ENCODE measurements at regions not wholly inside any gene's neighbourhood (a gene's known extent, or its start where the extent isn't known, plus 50 kb on each side); places are given as distances from the start of the nearest gene placed in this dataset.

DNA sequence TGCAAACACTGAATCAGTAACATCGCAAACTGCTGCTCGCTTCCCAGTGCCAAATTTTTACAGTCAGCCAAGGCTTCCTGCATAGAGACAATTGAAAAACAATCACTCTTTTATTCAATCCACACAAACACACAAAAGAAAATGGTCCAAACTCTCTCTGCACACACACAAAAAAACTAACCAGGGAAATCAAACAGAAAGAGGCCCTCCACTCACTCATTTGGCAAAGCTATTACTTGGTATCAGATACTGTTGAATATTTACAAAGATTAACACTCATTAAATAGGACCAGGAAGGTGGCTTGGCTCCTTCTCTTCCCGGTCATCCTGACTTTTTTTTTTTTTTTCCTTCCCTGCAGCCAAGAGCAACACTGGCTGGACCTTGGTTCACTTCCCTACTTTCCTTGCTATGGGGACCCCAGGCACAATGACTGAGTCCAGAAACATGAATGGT is 62.4 kb upstream of the SPATA12 start (continued):
- no peak for TF ChIP-seq FOXK1 (CRISPR knock-in tag; IDR thresholded peaks at IDR 0.05)
- TF ChIP-seq ZNF281 (CRISPR knock-in tag; IDR thresholded peaks at IDR 0.05) = no peak
- no peak for TF ChIP-seq MLX (CRISPR knock-in tag; IDR thresholded peaks at IDR 0.05)
- TF ChIP-seq MXD4 (CRISPR knock-in tag; IDR thresholded peaks at IDR 0.05; ENCODE audit: borderline replicate concordance) = no peak

GRCh38 chr3:56997675-56998074 is 62.8 kb upstream of the SPATA12 start:
- TF ChIP-seq FOXK1 (CRISPR knock-in tag; IDR thresholded peaks at IDR 0.05) = no peak
- TF ChIP-seq TP53 (CRISPR knock-in tag; IDR thresholded peaks at IDR 0.05) = no peak
- TF ChIP-seq PREB (CRISPR knock-in tag; IDR thresholded peaks at IDR 0.05; ENCODE audit: borderline replicate concordance) = no peak
- no peak for TF ChIP-seq SOX15 (CRISPR knock-in tag; IDR thresholded peaks at IDR 0.05)
- TF ChIP-seq ZNF317 (CRISPR knock-in tag; IDR thresholded peaks at IDR 0.05; ENCODE audit: borderline replicate concordance, low read depth) = no peak
- TF ChIP-seq TCF7 (CRISPR knock-in tag; IDR thresholded peaks at IDR 0.05; ENCODE audit: low read depth) = no peak
- no peak for TF ChIP-seq CREB1 (CRISPR knock-in tag; IDR thresholded peaks at IDR 0.05)
- TF ChIP-seq MYBL2 (CRISPR knock-in tag; IDR thresholded peaks at IDR 0.05) = no peak
- TF ChIP-seq, protein P1, sequence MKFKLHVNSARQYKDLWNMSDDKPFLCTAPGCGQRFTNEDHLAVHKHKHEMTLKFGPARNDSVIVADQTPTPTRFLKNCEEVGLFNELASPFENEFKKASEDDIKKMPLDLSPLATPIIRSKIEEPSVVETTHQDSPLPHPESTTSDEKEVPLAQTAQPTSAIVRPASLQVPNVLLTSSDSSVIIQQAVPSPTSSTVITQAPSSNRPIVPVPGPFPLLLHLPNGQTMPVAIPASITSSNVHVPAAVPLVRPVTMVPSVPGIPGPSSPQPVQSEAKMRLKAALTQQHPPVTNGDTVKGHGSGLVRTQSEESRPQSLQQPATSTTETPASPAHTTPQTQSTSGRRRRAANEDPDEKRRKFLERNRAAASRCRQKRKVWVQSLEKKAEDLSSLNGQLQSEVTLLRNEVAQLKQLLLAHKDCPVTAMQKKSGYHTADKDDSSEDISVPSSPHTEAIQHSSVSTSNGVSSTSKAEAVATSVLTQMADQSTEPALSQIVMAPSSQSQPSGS (CRISPR knock-in tag; IDR thresholded peaks at IDR 0.05; ENCODE audit: borderline replicate concordance, low read depth) = no peak
- no peak for TF ChIP-seq EMX1 (CRISPR knock-in tag; IDR thresholded peaks at IDR 0.05)
- TF ChIP-seq ZNF671 (CRISPR knock-in tag; IDR thresholded peaks at IDR 0.05) = no peak
- no peak for TF ChIP-seq NR1H2 (CRISPR knock-in tag; IDR thresholded peaks at IDR 0.05)
- TF ChIP-seq, protein P2, sequence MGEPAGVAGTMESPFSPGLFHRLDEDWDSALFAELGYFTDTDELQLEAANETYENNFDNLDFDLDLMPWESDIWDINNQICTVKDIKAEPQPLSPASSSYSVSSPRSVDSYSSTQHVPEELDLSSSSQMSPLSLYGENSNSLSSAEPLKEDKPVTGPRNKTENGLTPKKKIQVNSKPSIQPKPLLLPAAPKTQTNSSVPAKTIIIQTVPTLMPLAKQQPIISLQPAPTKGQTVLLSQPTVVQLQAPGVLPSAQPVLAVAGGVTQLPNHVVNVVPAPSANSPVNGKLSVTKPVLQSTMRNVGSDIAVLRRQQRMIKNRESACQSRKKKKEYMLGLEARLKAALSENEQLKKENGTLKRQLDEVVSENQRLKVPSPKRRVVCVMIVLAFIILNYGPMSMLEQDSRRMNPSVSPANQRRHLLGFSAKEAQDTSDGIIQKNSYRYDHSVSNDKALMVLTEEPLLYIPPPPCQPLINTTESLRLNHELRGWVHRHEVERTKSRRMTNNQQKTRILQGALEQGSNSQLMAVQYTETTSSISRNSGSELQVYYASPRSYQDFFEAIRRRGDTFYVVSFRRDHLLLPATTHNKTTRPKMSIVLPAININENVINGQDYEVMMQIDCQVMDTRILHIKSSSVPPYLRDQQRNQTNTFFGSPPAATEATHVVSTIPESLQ (CRISPR knock-in tag; IDR thresholded peaks at IDR 0.05) = no peak
- ATAC-seq = no peak
- H3K27ac Mint-ChIP-seq = no peak overlapping the region
- H3K9me3 Mint-ChIP-seq = peaks cover 4% of the 10 kb centered on the region; the same call in 1 of the 2 replicates
- POLR2A ChIA-PET = no interaction called here
- H3K27me3 Mint-ChIP-seq (ENCODE audit: low read depth) = no peaks in the 10 kb centered on the region
- peaks cover 14% of the 10 kb centered on the region for H3K4me1 Mint-ChIP-seq
- CTCF ChIA-PET = interaction anchor here (0.6 to 2.8 kb wide), 3 partner anchors 8 to 877 kb away, joined by 3 to 8 read pairs (median 3); no protein-coding TSS in a partner anchor
- H3K36me3 Mint-ChIP-seq = no peaks in the 10 kb centered on the region
- no peak overlapping the region for H3K4me3 Mint-ChIP-seq
- DNase-seq (ENCODE audit: low spot score) = no peak

- Mint-ChIP-seq H3K9me3 (peaks cover 4% of the 10 kb centered on the region; the same call in 1 of the 2 replicates), H3K27ac (no peak overlapping the region), H3K27me3 (ENCODE audit: low read depth) (no peaks in the 10 kb centered on the region), H3K4me3 (no peak overlapping the region), H3K36me3 (no peaks in the 10 kb centered on the region), H3K4me1 (peaks cover 14% of the 10 kb centered on the region)
- POLR2A ChIA-PET = interaction anchor here (0.7 kb wide), 1 partner anchor 794 kb away, joined by 3 read pairs; no protein-coding TSS in a partner anchor
- ATAC-seq (no peak), DNase-seq (ENCODE audit: low spot score) (no peak)
- CTCF ChIA-PET = interaction anchor here (0.6 to 2.8 kb wide), 5 partner anchors 8 to 878 kb away, joined by 3 to 14 read pairs (median 3); no protein-coding TSS in a partner anchor
- no peak for TF ChIP-seq KAT7 (CRISPR knock-in tag; IDR thresholded peaks at IDR 0.05; ENCODE audit: borderline replicate concordance)
- TF ChIP-seq NR1H2 (CRISPR knock-in tag; IDR thresholded peaks at IDR 0.05) = no peak
- TF ChIP-seq SOX15 (CRISPR knock-in tag; IDR thresholded peaks at IDR 0.05) = no peak
- no peak for TF ChIP-seq AFF4 (CRISPR knock-in tag; IDR thresholded peaks at IDR 0.05; ENCODE audit: borderline replicate concordance)
- TF ChIP-seq IRF1 (CRISPR knock-in tag; IDR thresholded peaks at IDR 0.05) = no peak
- TF ChIP-seq OVOL2 (CRISPR knock-in tag; IDR thresholded peaks at IDR 0.05; ENCODE audit: borderline replicate concordance) = no peak
- no peak for TF ChIP-seq FOXP1 (CRISPR knock-in tag; IDR thresholded peaks at IDR 0.05; ENCODE audit: borderline replicate concordance)
Observed at GRCh38 chr3:56997041-56997440, 63.4 kb upstream of the SPATA12 start.
